ENCODE measurements at regions not wholly inside any gene's neighbourhood (a gene's known extent, or its start where the extent isn't known, plus 50 kb on each side); places are given as distances from the start of the nearest gene placed in this dataset.
A peak's percentile ranks its signal among the peaks of the same experiment; 100 is the strongest.

DNA sequence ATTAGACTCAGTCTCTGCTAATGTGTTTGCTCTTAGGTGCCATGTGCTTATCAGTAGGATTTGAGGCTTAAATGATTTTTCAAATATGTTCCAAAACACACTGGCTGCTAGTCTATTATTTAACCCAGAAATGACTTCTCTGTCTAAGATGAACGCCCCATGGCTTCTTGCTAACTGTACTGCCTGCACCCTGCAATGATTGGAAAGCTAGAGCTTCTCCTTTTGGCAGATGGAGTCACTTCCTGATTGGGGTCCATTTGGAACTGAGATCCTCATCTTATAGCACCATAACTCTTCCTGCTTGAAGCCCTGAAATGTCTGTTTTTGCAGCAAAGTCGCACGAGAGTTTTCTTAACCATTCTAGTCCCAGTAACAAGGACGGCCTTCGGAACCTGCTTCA lies 186.5 kb upstream of the ADO start:
- Histone ChIP-seq H3K27me3 (ENCODE audit: low read depth, low read length) (no peaks in the 10 kb centered on the region), H3K36me3 (ENCODE audit: control insufficient read depth in 1 of 2, insufficient read depth in 2 of 2, low read length in 2 of 2) (no peaks in the 10 kb centered on the region), H3K4me3 (ENCODE audit: low read depth in 1 of 2, low read length in 2 of 2) (no peak overlapping the region), H3K9me3 (ENCODE audit: control insufficient read depth in 1 of 2, low read length in 2 of 2) (no peaks in the 10 kb centered on the region), H3K27ac (ENCODE audit: low read length) (no peak overlapping the region), H3K4me1 (ENCODE audit: control insufficient read depth in 1 of 2, insufficient read depth in 2 of 2, low read length in 2 of 2) (no peaks in the 10 kb centered on the region)

DNA sequence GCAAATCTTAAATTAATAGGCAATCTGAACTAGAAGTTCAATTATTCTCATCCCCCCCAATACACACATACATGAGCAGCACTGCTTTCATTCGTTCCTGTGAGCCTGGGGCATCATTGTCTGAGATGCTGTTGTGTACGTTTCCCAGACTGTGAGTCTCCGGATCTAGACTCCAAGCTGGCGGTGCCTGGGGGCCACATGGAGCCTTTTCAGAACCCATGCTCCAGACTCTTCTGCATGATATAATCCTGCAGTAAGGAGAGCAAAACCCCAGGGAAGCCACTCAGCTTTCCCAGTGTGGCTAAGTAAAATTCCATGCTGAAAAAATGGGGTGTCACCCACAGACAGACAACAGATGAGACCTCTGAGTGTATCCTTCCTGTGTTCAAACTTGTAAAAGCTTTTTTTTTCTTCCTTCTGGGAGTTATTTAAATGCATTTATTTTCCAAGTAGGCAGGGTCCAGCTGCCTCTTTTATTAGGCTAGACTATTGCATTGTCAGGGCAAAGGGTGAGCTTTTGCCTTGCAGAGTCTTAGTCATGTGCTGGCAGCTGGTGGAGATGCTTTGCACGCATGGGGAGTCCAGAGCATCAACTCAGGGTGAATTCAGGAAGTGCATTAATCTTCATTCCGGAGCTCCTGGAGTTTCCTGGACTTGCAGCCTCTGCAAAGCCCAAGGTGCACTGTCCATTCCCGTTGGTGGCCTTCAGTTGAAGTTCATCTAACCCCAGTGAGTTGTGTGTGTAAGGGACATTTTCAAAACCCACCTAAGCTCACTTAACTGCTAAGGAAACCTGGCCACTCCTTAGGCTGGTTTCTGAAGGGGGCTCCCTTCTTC lies 185.7 kb upstream of the ADO start:
- H3K36me3 ChIP-seq (ENCODE audit: control insufficient read depth in 1 of 2, insufficient read depth in 2 of 2, low read length in 2 of 2), result no peaks in the 10 kb centered on the region
- H3K27me3 ChIP-seq (ENCODE audit: low read depth, low read length), result no peaks in the 10 kb centered on the region
- no peaks in the 10 kb centered on the region for H3K9me3 ChIP-seq (ENCODE audit: control insufficient read depth in 1 of 2, low read length in 2 of 2)
- no peaks in the 10 kb centered on the region for H3K4me1 ChIP-seq (ENCODE audit: control insufficient read depth in 1 of 2, insufficient read depth in 2 of 2, low read length in 2 of 2)
- H3K27ac ChIP-seq (ENCODE audit: low read length), result no peak overlapping the region
- no peak overlapping the region for H3K4me3 ChIP-seq (ENCODE audit: low read depth in 1 of 2, low read length in 2 of 2)

DNA sequence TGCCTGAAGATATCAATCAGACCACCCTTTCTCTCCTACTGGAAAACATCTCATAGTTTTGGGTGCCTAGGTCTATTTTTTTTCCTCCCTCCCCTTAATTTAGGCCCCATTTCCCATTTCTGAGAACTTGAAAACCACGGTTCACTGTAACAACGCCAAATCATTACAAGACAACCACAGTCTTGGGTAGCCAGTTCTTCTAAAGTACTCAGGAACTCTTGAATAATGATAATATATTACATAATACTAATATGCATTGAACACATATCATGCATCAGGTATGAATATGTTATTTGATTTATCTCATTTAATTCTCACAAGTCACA lies 185.1 kb upstream of the ADO start:
- H3K36me3 ChIP-seq (ENCODE audit: control insufficient read depth in 1 of 2, insufficient read depth in 2 of 2, low read length in 2 of 2), result no peaks in the 10 kb centered on the region
- H3K4me1 ChIP-seq (ENCODE audit: control insufficient read depth in 1 of 2, insufficient read depth in 2 of 2, low read length in 2 of 2), result no peaks in the 10 kb centered on the region
- no peak overlapping the region for H3K27ac ChIP-seq (ENCODE audit: low read length)
- no peak overlapping the region for H3K4me3 ChIP-seq (ENCODE audit: low read depth in 1 of 2, low read length in 2 of 2)
- no peaks in the 10 kb centered on the region for H3K9me3 ChIP-seq (ENCODE audit: control insufficient read depth in 1 of 2, low read length in 2 of 2)
- no peaks in the 10 kb centered on the region for H3K27me3 ChIP-seq (ENCODE audit: low read depth, low read length)

DNA sequence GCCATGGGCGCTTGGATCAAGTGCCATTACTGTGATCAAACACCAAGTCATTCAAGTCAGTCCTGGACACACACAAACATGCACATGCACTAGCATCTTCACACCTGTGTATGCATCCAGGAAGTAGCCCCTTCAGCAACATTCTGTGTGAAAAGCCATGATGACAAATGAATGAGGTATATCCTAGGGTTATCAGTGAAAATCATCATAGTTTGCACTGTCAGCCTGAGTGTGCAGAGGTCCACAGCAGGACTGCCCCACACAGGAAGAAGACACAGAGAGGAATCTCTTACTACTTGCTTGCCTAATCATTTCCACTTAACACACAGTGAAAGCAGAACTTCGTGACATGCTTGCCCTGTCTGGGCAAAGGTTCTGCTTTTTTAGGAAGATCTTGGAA lies 184.0 kb upstream of the ADO start:
- Histone ChIP-seq H3K27me3 (ENCODE audit: low read depth, low read length) (no peaks in the 10 kb centered on the region), H3K27ac (ENCODE audit: low read length) (no peak overlapping the region), H3K4me1 (ENCODE audit: control insufficient read depth in 1 of 2, insufficient read depth in 2 of 2, low read length in 2 of 2) (no peaks in the 10 kb centered on the region), H3K36me3 (ENCODE audit: control insufficient read depth in 1 of 2, insufficient read depth in 2 of 2, low read length in 2 of 2) (no peaks in the 10 kb centered on the region), H3K9me3 (ENCODE audit: control insufficient read depth in 1 of 2, low read length in 2 of 2) (no peaks in the 10 kb centered on the region), H3K4me3 (ENCODE audit: low read depth in 1 of 2, low read length in 2 of 2) (no peak overlapping the region)

DNA sequence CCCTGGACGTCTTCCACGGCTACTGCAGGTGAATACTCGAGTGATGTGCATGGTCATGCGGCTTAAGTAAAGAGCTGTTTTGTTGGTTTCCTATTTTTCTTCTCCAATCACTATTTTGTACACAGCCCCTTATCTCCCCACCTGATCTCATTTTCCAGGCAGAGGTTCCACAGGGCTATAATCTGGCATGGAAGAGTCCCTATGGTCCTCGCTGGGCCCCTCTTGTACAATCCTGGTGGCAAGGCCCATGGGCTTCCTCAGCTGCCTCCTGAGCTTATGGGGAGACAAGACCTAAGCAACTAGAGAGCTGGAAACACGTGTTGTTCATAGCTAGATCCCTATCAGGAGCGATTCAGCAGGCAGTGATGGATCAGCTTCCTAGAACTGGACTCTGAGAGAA lies 181.3 kb upstream of the ADO start:
- Histone ChIP-seq H3K9me3 (ENCODE audit: control insufficient read depth in 1 of 2, low read length in 2 of 2) (no peaks in the 10 kb centered on the region), H3K36me3 (ENCODE audit: control insufficient read depth in 1 of 2, insufficient read depth in 2 of 2, low read length in 2 of 2) (no peaks in the 10 kb centered on the region), H3K4me1 (ENCODE audit: control insufficient read depth in 1 of 2, insufficient read depth in 2 of 2, low read length in 2 of 2) (no peaks in the 10 kb centered on the region), H3K4me3 (ENCODE audit: low read depth in 1 of 2, low read length in 2 of 2) (no peak overlapping the region), H3K27ac (ENCODE audit: low read length) (no peak overlapping the region), H3K27me3 (ENCODE audit: low read depth, low read length) (no peaks in the 10 kb centered on the region)

DNA sequence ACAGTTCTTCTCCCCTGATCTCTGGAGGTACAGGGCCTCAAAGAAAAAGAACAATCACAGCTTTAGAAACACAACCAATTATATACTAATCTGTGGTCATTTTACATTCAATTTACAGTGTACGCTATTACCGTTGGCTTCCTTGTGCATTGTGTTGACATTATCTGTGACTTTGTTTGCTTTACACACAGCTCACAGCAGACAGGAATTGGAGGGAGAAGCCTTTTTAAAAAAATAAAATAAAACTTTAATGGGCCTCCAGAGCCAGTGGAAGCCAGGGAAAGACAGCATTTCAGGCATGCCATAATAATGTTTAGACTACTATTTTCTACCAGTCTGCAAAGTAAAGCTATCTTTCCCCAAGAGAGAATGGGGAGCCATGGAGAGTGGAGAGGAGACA lies 179.0 kb upstream of the ADO start:
- H3K27me3 ChIP-seq (ENCODE audit: low read depth, low read length), result no peaks in the 10 kb centered on the region
- no peaks in the 10 kb centered on the region for H3K36me3 ChIP-seq (ENCODE audit: control insufficient read depth in 1 of 2, insufficient read depth in 2 of 2, low read length in 2 of 2)
- H3K27ac ChIP-seq (ENCODE audit: low read length), result no peak overlapping the region
- H3K4me1 ChIP-seq (ENCODE audit: control insufficient read depth in 1 of 2, insufficient read depth in 2 of 2, low read length in 2 of 2), result no peaks in the 10 kb centered on the region
- H3K9me3 ChIP-seq (ENCODE audit: control insufficient read depth in 1 of 2, low read length in 2 of 2), result no peaks in the 10 kb centered on the region
- no peak overlapping the region for H3K4me3 ChIP-seq (ENCODE audit: low read depth in 1 of 2, low read length in 2 of 2)

DNA sequence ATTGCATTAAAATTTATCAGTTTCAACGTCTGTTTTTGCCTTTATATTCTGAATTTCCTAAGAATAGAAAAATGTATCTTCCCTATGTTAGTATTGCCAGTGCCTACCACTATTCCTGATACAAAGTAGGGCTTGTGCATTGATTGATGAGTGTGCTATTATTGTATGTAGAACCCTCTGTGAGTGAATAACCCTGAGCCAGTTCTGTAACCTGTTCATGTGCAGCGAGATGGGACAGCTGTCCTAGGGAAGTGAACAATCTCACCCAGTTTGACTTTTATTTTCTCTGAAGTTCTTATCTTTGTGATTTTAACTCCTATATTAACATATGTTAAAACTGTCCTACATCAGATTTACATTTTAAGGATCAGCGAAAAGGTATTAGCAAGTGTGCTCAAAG lies 178.4 kb upstream of the ADO start:
- Histone ChIP-seq H3K27ac (ENCODE audit: low read length) (no peak overlapping the region), H3K4me1 (ENCODE audit: control insufficient read depth in 1 of 2, insufficient read depth in 2 of 2, low read length in 2 of 2) (no peaks in the 10 kb centered on the region), H3K36me3 (ENCODE audit: control insufficient read depth in 1 of 2, insufficient read depth in 2 of 2, low read length in 2 of 2) (no peaks in the 10 kb centered on the region), H3K27me3 (ENCODE audit: low read depth, low read length) (no peaks in the 10 kb centered on the region), H3K4me3 (ENCODE audit: low read depth in 1 of 2, low read length in 2 of 2) (no peak overlapping the region), H3K9me3 (ENCODE audit: control insufficient read depth in 1 of 2, low read length in 2 of 2) (no peaks in the 10 kb centered on the region)

DNA sequence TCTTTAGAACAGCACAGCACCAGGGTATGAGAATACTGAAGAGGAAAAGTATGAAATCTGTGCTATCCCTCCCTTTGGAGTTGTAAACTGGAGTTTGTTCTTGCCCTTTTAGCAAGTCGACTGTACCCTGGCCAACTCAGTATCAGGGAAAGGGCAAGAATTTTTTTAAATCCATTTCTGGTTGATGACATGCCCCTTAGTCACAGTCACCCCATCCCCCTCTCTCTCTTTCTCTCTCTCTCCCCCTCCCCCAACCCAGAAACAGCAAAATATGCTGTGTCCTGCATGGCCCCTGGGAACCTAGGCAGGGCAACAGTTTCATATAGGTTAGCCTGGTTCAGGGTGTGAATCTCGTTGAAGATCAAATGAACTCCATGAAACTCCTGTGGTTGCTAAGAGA lies 177.7 kb upstream of the ADO start:
- H3K27me3 ChIP-seq (ENCODE audit: low read depth, low read length), result no peaks in the 10 kb centered on the region

DNA sequence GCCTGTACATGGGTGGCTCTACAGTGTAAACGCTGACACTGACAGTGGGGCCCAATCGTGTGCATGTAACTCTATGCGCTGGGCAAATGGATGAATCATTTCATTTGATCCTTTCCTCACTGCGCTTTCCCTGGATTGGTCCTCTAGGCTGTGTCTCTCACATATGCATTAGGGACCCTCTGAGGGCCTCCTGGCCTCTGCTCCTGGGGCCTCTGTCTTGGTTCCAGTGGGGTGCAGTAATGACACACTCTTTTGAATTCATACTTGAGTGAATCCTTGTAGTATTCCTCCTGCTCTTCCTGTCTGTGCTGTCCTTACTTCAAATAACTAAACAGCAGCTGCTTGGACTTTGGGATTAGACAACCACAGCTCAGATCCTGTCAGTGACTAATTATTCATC lies 176.5 kb upstream of the ADO start:
- Histone ChIP-seq H3K4me3 (ENCODE audit: low read depth in 1 of 2, low read length in 2 of 2) (no peak overlapping the region), H3K36me3 (ENCODE audit: control insufficient read depth in 1 of 2, insufficient read depth in 2 of 2, low read length in 2 of 2) (no peaks in the 10 kb centered on the region), H3K4me1 (ENCODE audit: control insufficient read depth in 1 of 2, insufficient read depth in 2 of 2, low read length in 2 of 2) (no peaks in the 10 kb centered on the region), H3K9me3 (ENCODE audit: control insufficient read depth in 1 of 2, low read length in 2 of 2) (no peaks in the 10 kb centered on the region), H3K27ac (ENCODE audit: low read length) (no peak overlapping the region), H3K27me3 (ENCODE audit: low read depth, low read length) (no peaks in the 10 kb centered on the region)

More for the DNA sequence above, 177.7 kb upstream of the ADO start:
- no peaks in the 10 kb centered on the region for H3K9me3 ChIP-seq (ENCODE audit: control insufficient read depth in 1 of 2, low read length in 2 of 2)
- H3K4me3 ChIP-seq (ENCODE audit: low read depth in 1 of 2, low read length in 2 of 2), result no peak overlapping the region
- no peaks in the 10 kb centered on the region for H3K4me1 ChIP-seq (ENCODE audit: control insufficient read depth in 1 of 2, insufficient read depth in 2 of 2, low read length in 2 of 2)
- no peaks in the 10 kb centered on the region for H3K36me3 ChIP-seq (ENCODE audit: control insufficient read depth in 1 of 2, insufficient read depth in 2 of 2, low read length in 2 of 2)
- H3K27ac ChIP-seq (ENCODE audit: low read length), result no peak overlapping the region

DNA sequence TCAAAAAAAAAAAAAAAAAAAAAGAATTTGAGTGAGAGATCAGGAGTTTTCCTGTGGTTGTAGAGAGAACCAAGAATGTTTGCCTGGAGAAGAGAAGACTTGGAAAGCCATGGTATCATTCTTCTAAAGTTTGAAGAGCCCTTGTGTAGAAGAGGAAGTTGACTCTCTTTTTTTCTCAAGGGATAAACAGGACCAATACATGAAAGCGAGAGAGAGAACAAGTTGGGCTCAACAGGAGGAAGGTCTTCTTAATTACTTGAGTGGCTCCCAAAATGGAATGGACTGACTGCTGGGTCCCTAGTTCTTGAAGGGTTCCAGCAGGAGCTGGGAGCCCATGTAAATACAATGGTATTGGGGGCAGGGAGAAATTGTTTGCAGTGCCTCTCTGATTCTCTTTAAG lies 173.3 kb upstream of the ADO start:
- Histone ChIP-seq H3K27ac (ENCODE audit: low read length) (no peak overlapping the region), H3K9me3 (ENCODE audit: control insufficient read depth in 1 of 2, low read length in 2 of 2) (no peaks in the 10 kb centered on the region), H3K27me3 (ENCODE audit: low read depth, low read length) (no peaks in the 10 kb centered on the region), H3K36me3 (ENCODE audit: control insufficient read depth in 1 of 2, insufficient read depth in 2 of 2, low read length in 2 of 2) (no peaks in the 10 kb centered on the region), H3K4me3 (ENCODE audit: low read depth in 1 of 2, low read length in 2 of 2) (no peak overlapping the region), H3K4me1 (ENCODE audit: control insufficient read depth in 1 of 2, insufficient read depth in 2 of 2, low read length in 2 of 2) (no peaks in the 10 kb centered on the region)

DNA sequence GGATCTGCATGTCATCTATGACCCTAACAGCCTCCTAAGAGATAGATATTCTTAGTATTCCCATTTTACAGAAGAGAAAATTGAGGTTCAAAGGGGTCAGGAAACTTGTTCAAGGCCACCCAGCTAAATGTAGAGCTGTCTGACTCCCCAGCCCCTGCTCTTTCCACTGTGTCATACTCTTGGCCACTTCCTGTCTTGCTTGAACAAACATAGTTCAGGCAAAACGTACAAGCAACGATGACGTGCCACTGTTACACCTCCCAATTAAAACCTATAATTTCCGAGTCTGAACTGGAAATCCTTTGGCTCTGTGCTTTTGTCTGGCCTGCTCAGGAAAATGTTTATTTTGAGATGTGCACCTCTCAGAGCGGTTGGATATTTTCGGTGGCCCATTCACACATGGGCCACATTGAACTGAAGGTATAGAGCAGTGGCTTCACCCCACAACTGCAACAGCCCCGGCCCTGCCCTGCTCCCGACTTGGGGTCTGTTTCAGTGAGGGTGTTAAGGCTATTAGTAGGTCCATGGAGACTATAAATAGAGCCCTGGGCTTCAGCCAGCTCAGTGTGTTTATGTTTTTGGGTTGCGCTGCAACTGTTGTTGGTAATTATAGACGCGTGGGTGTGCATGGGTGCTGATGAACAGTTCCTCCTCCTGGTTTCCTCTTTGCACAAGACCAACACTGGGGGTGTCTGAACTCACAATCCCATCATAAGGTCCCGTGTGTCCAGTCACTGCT lies 172.3 kb upstream of the ADO start:
- no peaks in the 10 kb centered on the region for H3K27me3 ChIP-seq (ENCODE audit: low read depth, low read length)
- H3K4me1 ChIP-seq (ENCODE audit: control insufficient read depth in 1 of 2, insufficient read depth in 2 of 2, low read length in 2 of 2), result no peaks in the 10 kb centered on the region
- H3K36me3 ChIP-seq (ENCODE audit: control insufficient read depth in 1 of 2, insufficient read depth in 2 of 2, low read length in 2 of 2), result no peaks in the 10 kb centered on the region
- H3K9me3 ChIP-seq (ENCODE audit: control insufficient read depth in 1 of 2, low read length in 2 of 2), result no peaks in the 10 kb centered on the region
- H3K27ac ChIP-seq (ENCODE audit: low read length), result peak overlapping the region; percentile 21
- H3K4me3 ChIP-seq (ENCODE audit: low read depth in 1 of 2, low read length in 2 of 2), result no peak overlapping the region

DNA sequence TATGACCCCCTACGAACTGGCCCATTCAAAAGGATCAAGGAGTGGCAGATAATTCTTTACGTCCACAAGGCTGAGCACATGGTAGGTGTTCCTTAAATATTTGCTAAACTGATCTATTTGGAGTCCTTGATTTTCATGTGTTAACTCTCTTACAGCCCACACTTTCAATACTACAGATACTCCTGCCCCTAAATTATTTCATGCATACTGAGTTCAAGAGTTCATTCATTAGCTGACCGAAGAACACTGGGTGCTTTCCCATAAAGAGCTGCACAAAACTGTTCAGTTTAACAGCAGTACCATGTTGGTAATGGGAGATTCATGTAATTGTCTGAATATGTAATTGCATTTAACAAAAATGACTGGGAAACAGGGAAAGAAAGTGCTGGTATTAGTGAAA lies 170.5 kb upstream of the ADO start:
- H3K27me3 ChIP-seq (ENCODE audit: low read depth, low read length), result no peaks in the 10 kb centered on the region
- H3K4me1 ChIP-seq (ENCODE audit: control insufficient read depth in 1 of 2, insufficient read depth in 2 of 2, low read length in 2 of 2), result peaks cover 0 to 5% of the 10 kb centered on the region in 2 donors
- H3K36me3 ChIP-seq (ENCODE audit: control insufficient read depth in 1 of 2, insufficient read depth in 2 of 2, low read length in 2 of 2), result no peaks in the 10 kb centered on the region
- H3K27ac ChIP-seq (ENCODE audit: low read length), result no peak overlapping the region
- H3K4me3 ChIP-seq (ENCODE audit: low read depth in 1 of 2, low read length in 2 of 2), result no peak overlapping the region
- H3K9me3 ChIP-seq (ENCODE audit: control insufficient read depth in 1 of 2, low read length in 2 of 2), result no peaks in the 10 kb centered on the region

Measured in muscle layer of duodenum (tissue), 2 donors.